ENCODE measurements at regions not wholly inside any gene's neighbourhood (a gene's known extent, or its start where the extent isn't known, plus 50 kb on each side); places are given as distances from the start of the nearest gene placed in this dataset.

GRCh38 chr11:109012991-109013390, 348.1 kb downstream of the DDX10 start:
- TF ChIP-seq SP1 (IDR thresholded peaks at IDR 0.05), result no peak
- no peak for TF ChIP-seq NFRKB (IDR thresholded peaks at IDR 0.05)
- TF ChIP-seq FOXM1 (IDR thresholded peaks at IDR 0.05; ENCODE audit: borderline replicate concordance), result no peak
- no peak for TF ChIP-seq TARDBP (IDR thresholded peaks at IDR 0.05)
- TF ChIP-seq FOXA1 (IDR thresholded peaks at IDR 0.05), result no peak
